ENCODE measurements at regions not wholly inside any gene's neighbourhood (a gene's known extent, or its start where the extent isn't known, plus 50 kb on each side); places are given as distances from the start of the nearest gene placed in this dataset.

DNA sequence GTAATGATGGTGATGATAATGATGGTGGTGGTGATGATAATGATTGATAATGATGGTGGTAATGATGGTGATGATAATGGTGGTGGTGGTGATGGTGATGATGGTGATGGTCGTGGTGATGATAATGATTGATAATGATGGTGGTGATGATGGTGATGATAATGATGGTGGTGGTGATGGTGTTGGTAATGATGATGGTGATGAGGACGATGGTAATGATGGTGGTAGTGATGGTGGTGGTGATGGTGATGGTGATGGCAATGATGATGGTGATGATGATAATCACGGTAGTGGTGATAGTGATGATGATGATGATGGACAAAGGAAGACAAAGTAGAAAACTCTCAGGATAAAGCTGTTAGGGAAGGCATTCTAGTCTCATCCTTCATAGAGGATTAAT, 310.5 kb downstream of the MSX2 start:
- DNase-seq (ENCODE audit: low read depth) = no peak

DNA sequence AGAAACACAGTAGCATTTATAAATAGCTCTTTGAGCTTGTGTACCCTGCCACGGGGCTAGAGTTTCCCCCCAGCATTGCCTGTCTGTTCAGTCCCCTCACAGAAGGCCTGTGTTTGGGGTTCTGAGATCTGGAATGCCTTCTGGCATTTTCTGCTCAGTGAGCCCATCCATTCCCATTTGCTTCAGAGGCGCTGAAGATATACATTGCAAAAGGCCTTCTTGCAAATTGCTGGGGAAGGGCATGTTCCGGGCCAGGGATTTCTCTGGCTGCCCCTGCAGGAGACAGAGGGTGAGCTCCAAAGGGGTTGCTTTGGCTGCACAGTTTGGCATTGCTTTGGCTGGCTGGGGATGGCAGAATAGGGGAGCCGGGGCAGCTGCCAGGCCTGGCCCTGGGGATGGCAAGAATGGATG, 308.4 kb downstream of the MSX2 start:
- DNase-seq (ENCODE audit: low read depth) = no peak

DNA sequence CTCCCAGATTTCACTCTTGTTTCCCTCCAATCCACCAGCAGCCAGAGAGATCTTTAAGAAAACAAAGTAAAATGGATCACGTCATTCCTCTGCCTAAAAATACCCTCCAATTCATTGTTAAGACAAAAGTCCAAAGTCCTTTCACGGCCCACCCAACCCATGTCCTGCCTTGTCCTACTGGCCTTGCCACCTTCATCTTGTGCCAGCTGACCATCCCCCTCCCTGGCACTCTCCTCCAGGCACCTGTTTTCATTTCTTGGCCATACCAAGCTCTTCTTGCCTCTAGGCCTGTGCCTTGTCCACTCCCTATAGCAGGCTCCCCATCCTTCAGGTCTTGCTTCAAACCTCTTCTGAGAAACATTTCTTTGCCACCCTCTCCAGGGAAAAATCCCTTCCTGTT, 307.6 kb downstream of the MSX2 start:
- DNase-seq (ENCODE audit: low read depth) = no peak

GRCh38 chr5:175027390-175027789, 303.0 kb downstream of the MSX2 start:
- DNase-seq (ENCODE audit: low read depth) = no peak

GRCh38 chr5:175025077-175025476, 300.7 kb downstream of the MSX2 start:
- DNase-seq (ENCODE audit: low read depth) = no peak

GRCh38 chr5:175021841-175022625, 297.7 kb downstream of the MSX2 start:
- no peak for DNase-seq (ENCODE audit: low read depth)

- no peak for DNase-seq (ENCODE audit: low read depth)
Measured at GRCh38 chr5:175021321-175021720, 296.9 kb downstream of the MSX2 start.

GRCh38 chr5:175015028-175015685, 290.8 kb downstream of the MSX2 start:
- DNase-seq (ENCODE audit: low read depth) = no peak

- DNase-seq (ENCODE audit: low read depth) = no peak
Measured at GRCh38 chr5:175013251-175013650, 288.9 kb downstream of the MSX2 start.

- no peak for DNase-seq (ENCODE audit: low read depth)
Measured at GRCh38 chr5:175012267-175012666, 287.9 kb downstream of the MSX2 start.

DNA sequence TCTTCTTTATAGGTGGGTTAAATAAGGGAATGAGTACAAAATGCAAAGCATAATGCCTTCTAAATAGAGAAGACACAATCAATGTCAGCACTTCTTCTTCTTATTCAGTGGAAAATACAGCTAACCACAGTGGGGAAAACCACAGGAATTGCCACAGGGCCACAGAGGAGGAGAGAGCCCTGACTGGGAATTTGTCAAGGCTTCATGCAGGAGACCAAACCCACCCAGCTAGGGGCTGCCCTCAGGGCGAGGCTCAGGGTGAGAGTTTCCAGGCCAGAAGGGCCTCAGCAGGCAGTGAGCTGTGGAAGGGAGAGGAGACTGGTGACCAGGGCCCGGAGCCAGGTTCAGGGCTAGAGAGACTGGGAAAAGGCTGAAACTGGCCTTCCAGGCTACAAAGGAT, 279.1 kb downstream of the MSX2 start:
- no peak for DNase-seq (ENCODE audit: low read depth)

GRCh38 chr5:175001876-175002645, 277.7 kb downstream of the MSX2 start:
- DNase-seq (ENCODE audit: low read depth) = no peak

- DNase-seq (ENCODE audit: low read depth) = no peak
Measured at GRCh38 chr5:175001311-175001710, 276.9 kb downstream of the MSX2 start.

- no peak for DNase-seq (ENCODE audit: low read depth)
Measured at GRCh38 chr5:174999581-174999980, 275.2 kb downstream of the MSX2 start.

- no peak for DNase-seq (ENCODE audit: low read depth)
Measured at GRCh38 chr5:174998131-174998730, 273.8 kb downstream of the MSX2 start.

DNA sequence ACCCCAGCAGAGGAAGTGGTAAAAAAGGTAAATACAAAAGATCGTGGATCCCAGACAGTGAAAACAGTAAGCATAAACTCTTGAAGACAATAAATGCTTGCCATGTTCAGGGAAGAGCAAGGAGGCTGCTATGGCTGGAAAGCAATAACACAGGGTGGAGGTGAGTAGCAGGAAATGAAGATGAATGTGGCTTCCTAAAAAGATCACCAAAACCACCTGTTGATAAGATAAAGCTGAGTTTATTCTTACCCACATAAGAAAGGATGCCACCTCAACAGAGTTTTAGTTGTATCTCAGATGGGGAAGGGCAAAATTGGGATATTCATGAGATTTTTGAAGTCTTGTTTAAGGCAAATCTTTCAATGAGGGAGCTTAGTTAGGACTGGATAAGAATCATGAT, 273.3 kb downstream of the MSX2 start:
- DNase-seq (ENCODE audit: low read depth) = no peak

- no peak for DNase-seq (ENCODE audit: low read depth)
Measured at GRCh38 chr5:174996941-174997340, 272.6 kb downstream of the MSX2 start.

GRCh38 chr5:174995827-174996226, 271.4 kb downstream of the MSX2 start:
- no peak for DNase-seq (ENCODE audit: low read depth)

- no peak for DNase-seq (ENCODE audit: low read depth)
Measured at GRCh38 chr5:174991847-174992246, 267.5 kb downstream of the MSX2 start.

DNA sequence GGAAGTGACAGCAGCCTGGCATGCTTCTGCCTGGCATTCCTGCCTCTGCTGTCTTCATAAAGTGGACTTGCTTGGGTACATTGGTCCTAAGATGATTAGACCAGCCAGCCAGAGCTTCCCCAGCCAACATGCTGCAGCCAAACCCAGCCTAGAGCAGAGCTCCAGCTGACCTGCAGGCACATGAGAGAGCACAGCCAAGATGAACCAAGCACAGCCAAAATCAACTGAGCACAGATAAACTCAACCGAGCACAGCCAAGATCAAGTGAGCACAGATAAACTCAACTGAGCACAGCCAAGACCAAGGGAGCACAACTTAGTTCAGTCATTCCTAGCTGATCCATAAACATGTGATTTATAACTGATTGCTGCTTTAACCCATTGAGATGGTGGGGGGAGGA, 266.5 kb downstream of the MSX2 start:
- DNase-seq (ENCODE audit: low read depth) = no peak

GRCh38 chr5:174987443-174988012, 263.1 kb downstream of the MSX2 start:
- DNase-seq (ENCODE audit: low read depth) = no peak

DNA sequence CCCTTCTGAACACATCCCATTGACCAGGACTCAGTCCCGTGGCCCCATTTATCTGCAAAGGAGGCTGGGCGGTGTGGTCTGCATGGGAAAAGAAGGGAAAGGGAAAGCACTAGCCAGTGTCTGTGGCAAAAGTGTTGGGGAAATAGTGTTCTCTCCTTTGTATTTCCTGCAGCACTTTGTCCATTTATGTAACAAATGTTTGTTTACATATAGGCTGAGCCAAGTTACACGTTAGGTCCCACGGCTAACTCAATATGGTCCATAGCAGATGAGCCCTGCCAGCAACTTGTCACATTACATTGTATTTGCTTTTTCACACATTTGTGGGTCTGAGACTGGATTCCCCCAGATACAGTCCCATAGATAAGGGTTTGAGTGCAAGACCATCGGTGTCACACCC, 260.5 kb downstream of the MSX2 start:
- no peak for DNase-seq (ENCODE audit: low read depth)
